Mesenchymal stem cell (in vitro differentiated cells and primary cell): ENCODE measurements at regions not wholly inside any gene's neighbourhood (a gene's known extent, or its start where the extent isn't known, plus 50 kb on each side); places are given as distances from the start of the nearest gene placed in this dataset.

ENCODE experiments used
- DNase-seq: peaks from one replicate; pipeline ENCODE4 v3.0.0-alpha.2; 2013
- H2AFZ ChIP-seq: one replicate; pipeline ENCODE4 v1.6.1; 2013; ENCODE audit warnings: low read depth, mild to moderate bottlenecking, control low read depth, inconsistent platforms, low read length, moderate library complexity
- H2AK5ac ChIP-seq: 2 replicates; pipeline ENCODE4 v1.6.1; 2013; ENCODE audit warnings: low read length, moderate library complexity, mild to moderate bottlenecking, inconsistent platforms; ENCODE audit not compliant: severe bottlenecking
- H2BK120ac ChIP-seq: one replicate; pipeline ENCODE4 v1.6.1; 2013; ENCODE audit warnings: low read depth, mild to moderate bottlenecking, inconsistent platforms, low read length, moderate library complexity
- H2BK12ac ChIP-seq, 2 experiments: one replicate each; pipeline ENCODE4 v1.6.1; 2013; ENCODE audit warnings: inconsistent platforms in 2 of 2, low read length in 2 of 2, mild to moderate bottlenecking in 2 of 2, moderate library complexity in 2 of 2, control low read depth in 1 of 2
- H2BK15ac ChIP-seq: one replicate; pipeline ENCODE4 v1.6.1; 2013; ENCODE audit warnings: mild to moderate bottlenecking, low read depth, inconsistent platforms; ENCODE audit not compliant: poor library complexity, severe bottlenecking
- H2BK5ac ChIP-seq: 2 replicates; pipeline ENCODE4 v1.6.1; 2013; ENCODE audit warnings: low read depth, mild to moderate bottlenecking, low read length, control low read depth, inconsistent platforms; ENCODE audit not compliant: poor library complexity, severe bottlenecking
- H3K14ac ChIP-seq, 2 experiments: one replicate each; pipeline ENCODE4 v1.6.1; 2013; ENCODE audit warnings: inconsistent platforms in 2 of 2, low read length in 2 of 2, control low read depth in 1 of 2, mild to moderate bottlenecking in 1 of 2, moderate library complexity in 1 of 2
- H3K18ac ChIP-seq, 2 experiments: one replicate each; pipeline ENCODE4 v1.6.1; 2013; ENCODE audit warnings: inconsistent platforms in 2 of 2, low read length in 2 of 2, control low read depth in 1 of 2, low read depth in 1 of 2, mild to moderate bottlenecking in 1 of 2
- H3K23ac ChIP-seq, 2 experiments: one replicate each; pipeline ENCODE4 v1.6.1; 2013; ENCODE audit warnings: inconsistent platforms in 2 of 2, low read length in 2 of 2, mild to moderate bottlenecking in 2 of 2, moderate library complexity in 2 of 2, control low read depth in 1 of 2
- H3K27ac ChIP-seq: 2 replicates; pipeline ENCODE4 v1.5.1; 2013; ENCODE audit warnings: mild to moderate bottlenecking, moderate library complexity, low read length, control low read depth, inconsistent platforms; ENCODE audit not compliant: poor library complexity, severe bottlenecking
- H3K27me3 ChIP-seq, 2 experiments: 2 replicates each; pipeline versions ENCODE4 v1.6.1 to v1.7.0; 2013; ENCODE audit warnings: low read length in 2 of 2, mild to moderate bottlenecking in 2 of 2, moderate library complexity in 2 of 2, control low read depth in 1 of 2, inconsistent platforms in 1 of 2; ENCODE audit not compliant: control insufficient read depth in 1 of 2, insufficient read depth in 1 of 2
- H3K36me3 ChIP-seq, 2 experiments: 2 replicates each; pipeline versions ENCODE4 v1.6.1 to v1.7.0; 2013; ENCODE audit warnings: low read length in 2 of 2, control low read depth in 1 of 2, inconsistent platforms in 1 of 2, low read depth in 1 of 2, mild to moderate bottlenecking in 1 of 2; ENCODE audit not compliant: insufficient read depth in 2 of 2, control insufficient read depth in 1 of 2
- H3K4ac ChIP-seq, 2 experiments: one replicate each; pipeline ENCODE4 v1.6.1; 2013; ENCODE audit warnings: inconsistent platforms in 2 of 2, low read length in 2 of 2, mild to moderate bottlenecking in 2 of 2, moderate library complexity in 2 of 2, control low read depth in 1 of 2, low read depth in 1 of 2
- H3K4me1 ChIP-seq: 2 replicates; pipeline ENCODE4 v1.6.1; 2013; ENCODE audit warnings: low read depth, low read length, control low read depth; ENCODE audit not compliant: control insufficient read depth, insufficient read depth
- H3K4me2 ChIP-seq: 2 replicates; pipeline ENCODE4 v1.6.1; 2013; ENCODE audit warnings: low read length, mild to moderate bottlenecking, inconsistent platforms; ENCODE audit not compliant: poor library complexity, severe bottlenecking
- H3K4me3 ChIP-seq, 2 experiments: 2 replicates each; pipeline versions ENCODE4 v1.5.1 to v1.7.0; 2013; ENCODE audit warnings: low read length in 2 of 2, mild to moderate bottlenecking in 2 of 2, control low read depth in 1 of 2, low read depth in 1 of 2; ENCODE audit not compliant: insufficient read depth in 1 of 2
- H3K79me1 ChIP-seq: replicated peaks from 2 replicates; pipeline ENCODE4 v1.6.1; 2013; ENCODE audit warnings: mild to moderate bottlenecking, control low read depth, low read length, inconsistent platforms; ENCODE audit not compliant: poor library complexity, severe bottlenecking
- H3K9ac ChIP-seq: 2 replicates; pipeline ENCODE4 v1.7.0; 2013; ENCODE audit warnings: mild to moderate bottlenecking, low read length, moderate library complexity
- H3K9me3 ChIP-seq: 2 replicates; pipeline ENCODE4 v1.7.0; 2013; ENCODE audit warnings: mild to moderate bottlenecking, low read length; ENCODE audit not compliant: control insufficient read depth
- H4K8ac ChIP-seq: one replicate; pipeline ENCODE4 v1.6.1; 2013; ENCODE audit warnings: inconsistent platforms, mild to moderate bottlenecking, low read length, moderate library complexity
- H4K91ac ChIP-seq: one replicate; pipeline ENCODE4 v1.6.1; 2013; ENCODE audit warnings: mild to moderate bottlenecking, low read length, inconsistent platforms
- WGBS: methylation state at CpG from one replicate; pipeline ENCODE4 v1.1.7; 2013; ENCODE audit warnings: mixed read lengths; 5-methylcytosine and 5-hydroxymethylcytosine counted together

DNA sequence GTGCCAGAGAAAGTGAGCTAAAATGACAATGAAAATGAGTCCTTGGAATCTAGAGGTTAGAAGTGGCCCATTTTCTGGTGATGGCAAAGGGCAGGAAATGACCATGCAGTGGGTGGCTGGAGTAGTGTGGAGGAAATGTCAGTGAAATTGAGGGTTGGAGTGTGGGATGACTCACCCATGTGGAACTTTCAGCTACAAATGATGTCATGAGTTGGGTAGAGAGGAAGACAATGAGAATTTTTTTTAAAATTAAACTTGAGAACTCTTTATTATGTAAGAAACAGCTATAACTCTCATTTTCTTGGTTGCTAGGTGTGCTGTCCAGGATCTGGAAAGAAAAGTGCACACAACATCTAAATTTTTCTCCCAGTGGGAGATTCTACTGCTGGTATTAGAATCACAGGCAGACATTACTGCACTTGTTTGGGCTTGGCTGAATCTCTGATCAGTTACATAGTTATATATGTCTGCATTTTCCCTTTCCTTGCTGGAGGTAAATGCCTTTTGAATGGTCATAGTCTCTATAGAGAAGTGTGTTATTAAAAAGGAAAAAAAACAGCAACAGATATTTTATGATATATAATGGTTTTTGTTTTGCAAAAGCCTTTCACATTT is 56.8 kb upstream of the GNG12 start:
- H3K9ac ChIP-seq, result no peak overlapping the region
- no peak overlapping the region for H2BK12ac ChIP-seq
- no peak overlapping the region for H3K4ac ChIP-seq
- no peak overlapping the region for H4K8ac ChIP-seq
- no peaks in the 10 kb centered on the region for H3K9me3 ChIP-seq
- no peak overlapping the region for H3K4me2 ChIP-seq
- H3K36me3 ChIP-seq, result no peaks in the 10 kb centered on the region
- H3K27ac ChIP-seq, result peak overlapping the region; percentile 87
- H3K14ac ChIP-seq, result no peak overlapping the region
- peak; percentile 86 for DNase-seq
- no peak overlapping the region for H2BK5ac ChIP-seq
- no peak overlapping the region for H3K23ac ChIP-seq
- no peak overlapping the region for H2BK15ac ChIP-seq
- no peaks in the 10 kb centered on the region for H3K27me3 ChIP-seq
- H3K79me1 ChIP-seq, result no peaks in the 10 kb centered on the region
- H3K18ac ChIP-seq, result no peak overlapping the region
- no peak overlapping the region for H3K4me3 ChIP-seq
- H2AK5ac ChIP-seq, result no peak overlapping the region
- H2AFZ ChIP-seq, result no peak overlapping the region
- peaks cover 3% of the 10 kb centered on the region for H3K4me1 ChIP-seq
- no peak overlapping the region for H2BK120ac ChIP-seq
- no peak overlapping the region for H4K91ac ChIP-seq

DNA sequence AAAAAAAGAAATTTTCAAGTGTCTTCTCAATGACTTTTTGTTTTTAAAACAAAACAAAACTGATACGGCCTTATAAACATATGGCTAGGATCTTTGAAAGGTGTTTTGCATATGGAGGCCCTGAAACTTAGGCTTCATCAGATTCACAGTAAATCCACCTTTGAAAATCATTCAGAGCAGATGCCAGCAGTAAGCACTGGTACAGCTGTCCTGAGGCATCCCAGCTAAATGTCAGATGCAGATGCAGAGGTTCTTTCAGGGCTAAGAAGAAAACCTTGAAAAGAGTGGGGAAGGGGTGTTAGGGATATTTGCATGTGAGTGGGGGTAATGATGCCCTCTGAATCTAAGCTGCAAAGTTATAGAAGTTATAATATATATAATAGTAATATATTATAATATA is 56.2 kb upstream of the GNG12 start:
- H2BK12ac ChIP-seq, result no peak overlapping the region
- H3K79me1 ChIP-seq, result no peaks in the 10 kb centered on the region
- H4K8ac ChIP-seq, result no peak overlapping the region
- peak; percentile 3 for DNase-seq
- no peak overlapping the region for H2AFZ ChIP-seq
- H2BK5ac ChIP-seq, result no peak overlapping the region
- no peaks in the 10 kb centered on the region for H3K27me3 ChIP-seq
- H2AK5ac ChIP-seq, result no peak overlapping the region
- no peak overlapping the region for H3K9ac ChIP-seq
- no peak overlapping the region for H4K91ac ChIP-seq
- H3K4me1 ChIP-seq, result peaks cover 3% of the 10 kb centered on the region
- peak overlapping the region in 1 of 2 experiments; percentile 19 for H3K4ac ChIP-seq
- H3K36me3 ChIP-seq, result no peaks in the 10 kb centered on the region
- H3K18ac ChIP-seq, result peak overlapping the region in 1 of 2 experiments; percentile 92
- peak overlapping the region; percentile 42 for H3K27ac ChIP-seq
- H3K4me3 ChIP-seq, result no peak overlapping the region
- no peak overlapping the region for H2BK15ac ChIP-seq
- 75% methylated on average over 1 of the region's 1 CpG for WGBS
- no peak overlapping the region for H3K14ac ChIP-seq
- H3K23ac ChIP-seq, result no peak overlapping the region
- H2BK120ac ChIP-seq, result no peak overlapping the region
- H3K4me2 ChIP-seq, result no peak overlapping the region
- no peaks in the 10 kb centered on the region for H3K9me3 ChIP-seq

GRCh38 chr1:67888216-67889106 is 55.2 kb upstream of the GNG12 start:
- H3K4me3 ChIP-seq, result no peak overlapping the region
- H2BK15ac ChIP-seq, result no peak overlapping the region
- H2BK12ac ChIP-seq, result peak overlapping the region; percentile 71 to 88
- peak overlapping the region; percentile 42 for H3K27ac ChIP-seq
- H2BK120ac ChIP-seq, result peak overlapping the region; percentile 45
- no peak overlapping the region for H3K23ac ChIP-seq
- no peak overlapping the region for H3K4ac ChIP-seq
- no peak overlapping the region for H3K9ac ChIP-seq
- WGBS, result 55% methylated on average over 4 of the region's 6 CpGs
- no peaks in the 10 kb centered on the region for H3K79me1 ChIP-seq
- peak overlapping the region in 1 of 2 experiments; percentile 3 for H3K18ac ChIP-seq
- H3K9me3 ChIP-seq, result no peaks in the 10 kb centered on the region
- no peak overlapping the region for H2BK5ac ChIP-seq
- H4K8ac ChIP-seq, result peak overlapping the region; percentile 79
- peak; percentile 71 for DNase-seq
- H4K91ac ChIP-seq, result no peak overlapping the region
- peaks cover 3% of the 10 kb centered on the region for H3K4me1 ChIP-seq
- peak overlapping the region; percentile 6 for H3K4me2 ChIP-seq
- no peaks in the 10 kb centered on the region for H3K36me3 ChIP-seq
- no peak overlapping the region for H3K14ac ChIP-seq
- peak overlapping the region; percentile 36 for H2AFZ ChIP-seq
- H3K27me3 ChIP-seq, result no peaks in the 10 kb centered on the region
- no peak overlapping the region for H2AK5ac ChIP-seq

- Histone ChIP-seq H3K79me1 (no peaks in the 10 kb centered on the region), H3K18ac (no peak overlapping the region), H2BK15ac (no peak overlapping the region), H3K27me3 (no peaks in the 10 kb centered on the region), H3K23ac (no peak overlapping the region), H2AFZ (no peak overlapping the region), H3K14ac (no peak overlapping the region), H2BK120ac (no peak overlapping the region), H3K4me3 (no peak overlapping the region), H4K91ac (no peak overlapping the region), H3K4ac (no peak overlapping the region), H3K36me3 (no peaks in the 10 kb centered on the region), H3K27ac (no peak overlapping the region), H3K4me1 (peaks cover 3% of the 10 kb centered on the region), H3K4me2 (no peak overlapping the region), H2BK5ac (no peak overlapping the region), H3K9ac (no peak overlapping the region), H3K9me3 (no peaks in the 10 kb centered on the region), H4K8ac (no peak overlapping the region), H2AK5ac (no peak overlapping the region), H2BK12ac (no peak overlapping the region)
- DNase-seq, result no peak
- WGBS, result no CpG with 5 or more reads among the region's 2 CpGs
Observed at GRCh38 chr1:67887146-67887545, 53.9 kb upstream of the GNG12 start.
